SU-DHL-6 (cell line): ENCODE measurements at regions not wholly inside any gene's neighbourhood (a gene's known extent, or its start where the extent isn't known, plus 50 kb on each side); places are given as distances from the start of the nearest gene placed in this dataset.

Experiments used
- H2AFZ ChIP-seq: fragments of 200-600 bp; sonication (generic); 2 replicates; pipeline ENCODE4 v1.6.1; 2014; ENCODE audit warnings: low read depth, mild to moderate bottlenecking, moderate library complexity, mixed read lengths, antibody characterized with exemption, low read length; ENCODE audit not compliant: severe bottlenecking
- H3F3A ChIP-seq: fragments of 200-600 bp; shearing (Covaris generic); 2 replicates; pipeline ENCODE4 v1.6.0; 2016; ENCODE audit warnings: antibody characterized with exemption, mild to moderate bottlenecking; ENCODE audit not compliant: insufficient read depth
- H3K27ac ChIP-seq: fragments of 200-600 bp; sonication (generic); 2 replicates; pipeline ENCODE4 v1.5.1; 2016; ENCODE audit warnings: low read depth, mild to moderate bottlenecking, low read length, moderate library complexity, mixed read lengths
- H3K27me3 ChIP-seq: fragments of 200-600 bp; sonication (generic), shearing (Covaris generic); 2 replicates; pipeline ENCODE4 v1.6.0; 2014; ENCODE audit warnings: mild to moderate bottlenecking, low read length
- H3K36me3 ChIP-seq: fragments of 200-600 bp; sonication (generic); 2 replicates; pipeline ENCODE4 v1.6.1; 2014; ENCODE audit warnings: mild to moderate bottlenecking, low read length, mixed read lengths
- H3K4me2 ChIP-seq: fragments of 300-600, 200-600 bp; shearing (Covaris generic), sonication (generic); 2 replicates; pipeline ENCODE4 v1.6.0; 2014; ENCODE audit warnings: low read length, low read depth, mild to moderate bottlenecking; ENCODE audit not compliant: poor library complexity, severe bottlenecking
- H3K4me3 ChIP-seq: fragments of 200-600 bp; sonication (generic); 2 replicates; pipeline ENCODE4 v1.5.1; 2014; ENCODE audit warnings: antibody characterized with exemption, low read length, mild to moderate bottlenecking, mixed read lengths; ENCODE audit not compliant: insufficient read depth, poor library complexity, severe bottlenecking
- H3K79me2 ChIP-seq: fragments of 200-600 bp; sonication (generic); 2 replicates; pipeline ENCODE4 v1.6.1; 2014; ENCODE audit warnings: mild to moderate bottlenecking, low read length, moderate library complexity; ENCODE audit not compliant: insufficient read depth
- H3K9ac ChIP-seq: fragments of 200-600 bp; sonication (generic); 2 replicates; pipeline ENCODE4 v1.7.0; 2014; ENCODE audit warnings: mild to moderate bottlenecking, low read length
- H3K9me2 ChIP-seq: fragments of 200-600 bp; sonication (generic); replicated peaks from 2 replicates; pipeline ENCODE4 v1.6.1; 2014; ENCODE audit warnings: low read length; ENCODE audit not compliant: insufficient read depth
- H3K9me3 ChIP-seq: fragments of 200-600 bp; sonication (generic); 2 replicates; pipeline ENCODE4 v1.6.1; 2014; ENCODE audit warnings: low read length, mixed read lengths; ENCODE audit not compliant: insufficient read depth
- H4K20me1 ChIP-seq: fragments of 200-600 bp; sonication (generic); 2 replicates; pipeline ENCODE4 v1.6.1; 2014; ENCODE audit warnings: low read depth, mild to moderate bottlenecking, antibody characterized with exemption, low read length, moderate library complexity, mixed read lengths
- EZH2phosphoT487 ChIP-seq: fragments of 200-600 bp; sonication (generic), shearing (Covaris generic); conservative IDR thresholded peaks from 2 replicates; pipeline ENCODE4 v1.6.1; 2018; ENCODE audit warnings: mild to moderate bottlenecking, antibody characterized with exemption, low read length, moderate library complexity, mixed read lengths
- TF ChIP-seq, protein P1 (sequence below): fragments of 200-600 bp; sonication (generic); IDR thresholded peaks from one replicate; pipeline ENCODE4 v1.5.1; 2017; ENCODE audit warnings: antibody characterized with exemption, mild to moderate bottlenecking, low read length, moderate library complexity; ENCODE audit not compliant: insufficient read depth, poor library complexity, severe bottlenecking

DNA sequence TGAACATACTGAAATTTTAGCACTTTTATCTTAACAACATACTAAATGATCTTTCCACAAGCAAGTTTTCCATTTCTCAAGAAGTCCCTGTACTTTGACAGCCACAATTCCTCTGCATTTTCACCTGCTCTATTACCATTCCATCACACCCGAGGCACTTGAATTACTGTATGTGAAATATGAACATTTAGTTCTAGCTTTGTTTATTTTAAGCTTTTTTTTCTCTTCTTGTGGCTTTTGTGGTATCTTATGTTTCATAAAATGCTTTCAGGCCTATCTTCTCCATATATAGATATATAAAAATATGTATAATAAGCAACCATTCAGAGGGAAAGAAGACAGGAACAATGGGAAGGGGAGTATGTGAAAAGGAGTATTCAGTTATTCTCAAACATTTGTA, 693.9 kb downstream of the SATB2 start:
- Histone ChIP-seq H3K9me3 (no peaks in the 10 kb centered on the region), H3K27me3 (no peaks in the 10 kb centered on the region), H2AFZ (no peak overlapping the region), H4K20me1 (no peaks in the 10 kb centered on the region), H3K9me2 (no peaks in the 10 kb centered on the region), H3K27ac (no peak overlapping the region), H3K9ac (no peak overlapping the region), H3K4me2 (no peak overlapping the region), H3K79me2 (no peaks in the 10 kb centered on the region), H3K36me3 (no peaks in the 10 kb centered on the region), H3F3A (no peaks in the 10 kb centered on the region), H3K4me3 (no peak overlapping the region)
- TF ChIP-seq, protein P1, sequence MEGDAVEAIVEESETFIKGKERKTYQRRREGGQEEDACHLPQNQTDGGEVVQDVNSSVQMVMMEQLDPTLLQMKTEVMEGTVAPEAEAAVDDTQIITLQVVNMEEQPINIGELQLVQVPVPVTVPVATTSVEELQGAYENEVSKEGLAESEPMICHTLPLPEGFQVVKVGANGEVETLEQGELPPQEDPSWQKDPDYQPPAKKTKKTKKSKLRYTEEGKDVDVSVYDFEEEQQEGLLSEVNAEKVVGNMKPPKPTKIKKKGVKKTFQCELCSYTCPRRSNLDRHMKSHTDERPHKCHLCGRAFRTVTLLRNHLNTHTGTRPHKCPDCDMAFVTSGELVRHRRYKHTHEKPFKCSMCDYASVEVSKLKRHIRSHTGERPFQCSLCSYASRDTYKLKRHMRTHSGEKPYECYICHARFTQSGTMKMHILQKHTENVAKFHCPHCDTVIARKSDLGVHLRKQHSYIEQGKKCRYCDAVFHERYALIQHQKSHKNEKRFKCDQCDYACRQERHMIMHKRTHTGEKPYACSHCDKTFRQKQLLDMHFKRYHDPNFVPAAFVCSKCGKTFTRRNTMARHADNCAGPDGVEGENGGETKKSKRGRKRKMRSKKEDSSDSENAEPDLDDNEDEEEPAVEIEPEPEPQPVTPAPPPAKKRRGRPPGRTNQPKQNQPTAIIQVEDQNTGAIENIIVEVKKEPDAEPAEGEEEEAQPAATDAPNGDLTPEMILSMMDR = no peak
- no peak for TF ChIP-seq EZH2phosphoT487

DNA sequence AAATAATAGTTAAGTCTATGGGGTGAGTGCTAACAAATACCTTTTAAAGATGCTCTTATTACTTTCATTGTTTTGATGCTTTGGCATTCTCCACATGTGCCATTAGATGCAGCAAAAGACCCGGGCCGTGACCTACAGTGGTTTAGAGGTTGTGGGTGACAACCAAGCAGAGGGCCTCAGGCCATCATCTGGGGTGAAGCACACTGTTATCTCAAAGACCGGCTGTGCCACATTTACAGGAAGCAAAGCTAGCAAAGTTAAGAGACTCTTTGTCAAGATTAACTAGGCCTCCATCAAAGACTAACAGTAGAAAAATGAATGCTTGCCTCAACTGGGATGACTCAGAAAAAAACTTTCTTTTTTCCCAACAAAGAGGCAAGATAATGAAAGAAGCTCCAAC, 695.3 kb downstream of the SATB2 start:
- Histone ChIP-seq H3K9me3 (no peaks in the 10 kb centered on the region), H3K9me2 (no peaks in the 10 kb centered on the region), H2AFZ (no peak overlapping the region), H3K27me3 (no peaks in the 10 kb centered on the region), H3F3A (no peaks in the 10 kb centered on the region), H3K9ac (no peak overlapping the region), H3K36me3 (no peaks in the 10 kb centered on the region), H3K27ac (no peak overlapping the region), H3K4me3 (no peak overlapping the region), H3K79me2 (no peaks in the 10 kb centered on the region), H3K4me2 (no peak overlapping the region), H4K20me1 (no peaks in the 10 kb centered on the region)
- TF ChIP-seq EZH2phosphoT487 = no peak
- TF ChIP-seq, protein P1 = no peak

DNA sequence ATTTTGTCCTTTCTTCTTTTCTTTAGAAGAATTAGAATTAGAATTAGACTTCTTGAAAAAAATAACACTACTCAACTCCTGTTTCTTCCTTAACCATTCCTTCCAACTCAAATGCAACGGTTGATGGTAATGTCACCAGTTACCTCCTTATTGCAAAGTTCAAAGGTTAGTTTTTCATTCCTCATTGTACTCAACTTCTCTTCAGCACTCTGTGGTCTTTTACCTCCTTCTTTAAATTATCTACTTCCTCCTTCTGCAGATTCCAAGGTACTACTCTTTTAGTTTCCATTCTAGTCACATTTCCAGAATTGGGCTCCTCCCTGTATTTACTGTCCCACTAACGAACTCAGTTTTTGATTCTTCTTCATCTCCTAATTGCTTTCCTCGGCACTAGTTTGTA, 700.7 kb downstream of the SATB2 start:
- Histone ChIP-seq H3K27me3 (no peaks in the 10 kb centered on the region), H3K79me2 (no peaks in the 10 kb centered on the region), H3K4me3 (no peak overlapping the region), H2AFZ (no peak overlapping the region), H3K27ac (no peak overlapping the region), H4K20me1 (no peaks in the 10 kb centered on the region), H3K9me2 (no peaks in the 10 kb centered on the region), H3K36me3 (no peaks in the 10 kb centered on the region), H3K4me2 (no peak overlapping the region), H3F3A (no peaks in the 10 kb centered on the region), H3K9ac (no peak overlapping the region), H3K9me3 (no peaks in the 10 kb centered on the region)
- no peak for TF ChIP-seq EZH2phosphoT487
- TF ChIP-seq, protein P1 = no peak
